ENCODE measurements at regions not wholly inside any gene's neighbourhood (a gene's known extent, or its start where the extent isn't known, plus 50 kb on each side); places are given as distances from the start of the nearest gene placed in this dataset.

- no peaks in the 10 kb centered on the region for H3K9me2 ChIP-seq (replicated peaks; ENCODE audit: control insufficient read depth, low read length)
- no peaks in the 10 kb centered on the region for H3K36me3 ChIP-seq (ENCODE audit: control insufficient read depth, low read length)
- peaks cover 12% of the 10 kb centered on the region for H3K4me1 ChIP-seq (ENCODE audit: control insufficient read depth, low read length)
- no peaks in the 10 kb centered on the region for H4K20me1 ChIP-seq (ENCODE audit: control insufficient read depth, insufficient read depth, low read depth, low read length)
- H3F3A ChIP-seq (ENCODE audit: control insufficient read depth, insufficient read depth): no peaks in the 10 kb centered on the region
- H3K4me3 ChIP-seq (ENCODE audit: low read length): no peak overlapping the region
- no peak overlapping the region for H3K27ac ChIP-seq (ENCODE audit: low read depth, low read length)
- no peaks in the 10 kb centered on the region for H3K27me3 ChIP-seq (ENCODE audit: control insufficient read depth, low read length)
- H3K79me2 ChIP-seq (ENCODE audit: control insufficient read depth, low read length): no peaks in the 10 kb centered on the region
- TF ChIP-seq EZH2phosphoT487 (IDR thresholded peaks at IDR 0.05; ENCODE audit: borderline replicate concordance, low read length) (no peak), CTCF (IDR thresholded peaks at IDR 0.05; ENCODE audit: low read depth, low read length, poor library complexity, severe bottlenecking) (no peak)
- no peaks in the 10 kb centered on the region for H3K9me3 ChIP-seq (ENCODE audit: control insufficient read depth, insufficient read depth, low read length)
- no peak overlapping the region for H3K4me2 ChIP-seq (ENCODE audit: low read length)
Measured at GRCh38 chr5:65078331-65078730, 309.6 kb downstream of the CWC27 start.

GRCh38 chr5:65081071-65081470 lies 312.3 kb downstream of the CWC27 start:
- H4K20me1 ChIP-seq (ENCODE audit: control insufficient read depth, insufficient read depth, low read depth, low read length): no peaks in the 10 kb centered on the region
- H3K27me3 ChIP-seq (ENCODE audit: control insufficient read depth, low read length): no peaks in the 10 kb centered on the region
- no peaks in the 10 kb centered on the region for H3K36me3 ChIP-seq (ENCODE audit: control insufficient read depth, low read length)
- H3K27ac ChIP-seq (ENCODE audit: low read depth, low read length): no peak overlapping the region
- no peak overlapping the region for H3K4me3 ChIP-seq (ENCODE audit: low read length)
- H3K4me2 ChIP-seq (ENCODE audit: low read length): no peak overlapping the region
- no peaks in the 10 kb centered on the region for H3K79me2 ChIP-seq (ENCODE audit: control insufficient read depth, low read length)
- no peaks in the 10 kb centered on the region for H3K9me2 ChIP-seq (replicated peaks; ENCODE audit: control insufficient read depth, low read length)
- TF ChIP-seq CTCF (IDR thresholded peaks at IDR 0.05; ENCODE audit: low read depth, low read length, poor library complexity, severe bottlenecking): no peak
- TF ChIP-seq EZH2phosphoT487 (IDR thresholded peaks at IDR 0.05; ENCODE audit: borderline replicate concordance, low read length): no peak
- H3K9me3 ChIP-seq (ENCODE audit: control insufficient read depth, insufficient read depth, low read length): no peaks in the 10 kb centered on the region
- H3K4me1 ChIP-seq (ENCODE audit: control insufficient read depth, low read length): peaks cover 2% of the 10 kb centered on the region
- H3F3A ChIP-seq (ENCODE audit: control insufficient read depth, insufficient read depth): no peaks in the 10 kb centered on the region

GRCh38 chr5:65084795-65085515 lies 316.2 kb downstream of the CWC27 start:
- H3K4me1 ChIP-seq (ENCODE audit: control insufficient read depth, low read length): no peaks in the 10 kb centered on the region
- H3K4me2 ChIP-seq (ENCODE audit: low read length): no peak overlapping the region
- no peaks in the 10 kb centered on the region for H3K36me3 ChIP-seq (ENCODE audit: control insufficient read depth, low read length)
- no peaks in the 10 kb centered on the region for H3K9me2 ChIP-seq (replicated peaks; ENCODE audit: control insufficient read depth, low read length)
- no peaks in the 10 kb centered on the region for H4K20me1 ChIP-seq (ENCODE audit: control insufficient read depth, insufficient read depth, low read depth, low read length)
- H3F3A ChIP-seq (ENCODE audit: control insufficient read depth, insufficient read depth): no peaks in the 10 kb centered on the region
- H3K9me3 ChIP-seq (ENCODE audit: control insufficient read depth, insufficient read depth, low read length): no peaks in the 10 kb centered on the region
- no peaks in the 10 kb centered on the region for H3K27me3 ChIP-seq (ENCODE audit: control insufficient read depth, low read length)
- TF ChIP-seq EZH2phosphoT487 (IDR thresholded peaks at IDR 0.05; ENCODE audit: borderline replicate concordance, low read length) (no peak), CTCF (IDR thresholded peaks at IDR 0.05; ENCODE audit: low read depth, low read length, poor library complexity, severe bottlenecking) (no peak)
- no peaks in the 10 kb centered on the region for H3K79me2 ChIP-seq (ENCODE audit: control insufficient read depth, low read length)
- no peak overlapping the region for H3K4me3 ChIP-seq (ENCODE audit: low read length)
- H3K27ac ChIP-seq (ENCODE audit: low read depth, low read length): no peak overlapping the region
